Nephron (organoid): ENCODE measurements at regions not wholly inside any gene's neighbourhood (a gene's known extent, or its start where the extent isn't known, plus 50 kb on each side); places are given as distances from the start of the nearest gene placed in this dataset.
A peak's percentile ranks its signal among the peaks of the same experiment; 100 is the strongest.

Experiments used
- H3K27ac Mint-ChIP-seq, 3 experiments: 2 replicates each; pipeline ENCODE4 v1.8.0; 2020; ENCODE audit warnings: mixed read lengths in 3 of 3, mild to moderate bottlenecking in 2 of 3, moderate library complexity in 1 of 3
- H3K27me3 Mint-ChIP-seq: 2 replicates; pipeline ENCODE4 v1.8.0; 2021; ENCODE audit warnings: low read depth, mild to moderate bottlenecking, moderate library complexity, mixed read lengths
- H3K36me3 Mint-ChIP-seq: 2 replicates; pipeline ENCODE4 v1.8.0; 2020; ENCODE audit warnings: low read depth, mixed read lengths
- H3K4me1 Mint-ChIP-seq: 2 replicates; pipeline ENCODE4 v1.8.0; 2020; ENCODE audit warnings: mixed read lengths
- H3K4me3 Mint-ChIP-seq, 3 experiments: 2 replicates each; pipeline ENCODE4 v1.8.0; 2020; ENCODE audit warnings: mild to moderate bottlenecking in 3 of 3, mixed read lengths in 3 of 3, moderate library complexity in 2 of 3
- H3K9me3 Mint-ChIP-seq: 2 replicates; pipeline ENCODE4 v1.8.0; 2020; ENCODE audit warnings: mixed read lengths
- TF ChIP-seq, protein P1 (sequence below), 3 experiments: fragments of 200-600 bp; sonication (generic); IDR thresholded peaks; one replicate each; pipeline ENCODE4 v1.5.0; 2021; ENCODE audit warnings: antibody characterized with exemption in 3 of 3; ENCODE audit not compliant: unreplicated experiment in 3 of 3

GRCh38 chr13:80716610-80717081, 375.7 kb upstream of the SPRY2 start:
- H3K27ac Mint-ChIP-seq = peak overlapping the region in 2 of 3 experiments; percentile 56 to 93
- TF ChIP-seq, protein P1, sequence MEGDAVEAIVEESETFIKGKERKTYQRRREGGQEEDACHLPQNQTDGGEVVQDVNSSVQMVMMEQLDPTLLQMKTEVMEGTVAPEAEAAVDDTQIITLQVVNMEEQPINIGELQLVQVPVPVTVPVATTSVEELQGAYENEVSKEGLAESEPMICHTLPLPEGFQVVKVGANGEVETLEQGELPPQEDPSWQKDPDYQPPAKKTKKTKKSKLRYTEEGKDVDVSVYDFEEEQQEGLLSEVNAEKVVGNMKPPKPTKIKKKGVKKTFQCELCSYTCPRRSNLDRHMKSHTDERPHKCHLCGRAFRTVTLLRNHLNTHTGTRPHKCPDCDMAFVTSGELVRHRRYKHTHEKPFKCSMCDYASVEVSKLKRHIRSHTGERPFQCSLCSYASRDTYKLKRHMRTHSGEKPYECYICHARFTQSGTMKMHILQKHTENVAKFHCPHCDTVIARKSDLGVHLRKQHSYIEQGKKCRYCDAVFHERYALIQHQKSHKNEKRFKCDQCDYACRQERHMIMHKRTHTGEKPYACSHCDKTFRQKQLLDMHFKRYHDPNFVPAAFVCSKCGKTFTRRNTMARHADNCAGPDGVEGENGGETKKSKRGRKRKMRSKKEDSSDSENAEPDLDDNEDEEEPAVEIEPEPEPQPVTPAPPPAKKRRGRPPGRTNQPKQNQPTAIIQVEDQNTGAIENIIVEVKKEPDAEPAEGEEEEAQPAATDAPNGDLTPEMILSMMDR (IDR thresholded peaks at IDR 0.05; ENCODE audit: unreplicated experiment in 3 of 3) = no peak
- peaks cover 6% of the 10 kb centered on the region for H3K36me3 Mint-ChIP-seq
- peaks cover 5% of the 10 kb centered on the region for H3K4me1 Mint-ChIP-seq
- H3K4me3 Mint-ChIP-seq = no peak overlapping the region
- peaks cover 5% of the 10 kb centered on the region for H3K9me3 Mint-ChIP-seq
- H3K27me3 Mint-ChIP-seq = peaks cover 3% of the 10 kb centered on the region

DNA sequence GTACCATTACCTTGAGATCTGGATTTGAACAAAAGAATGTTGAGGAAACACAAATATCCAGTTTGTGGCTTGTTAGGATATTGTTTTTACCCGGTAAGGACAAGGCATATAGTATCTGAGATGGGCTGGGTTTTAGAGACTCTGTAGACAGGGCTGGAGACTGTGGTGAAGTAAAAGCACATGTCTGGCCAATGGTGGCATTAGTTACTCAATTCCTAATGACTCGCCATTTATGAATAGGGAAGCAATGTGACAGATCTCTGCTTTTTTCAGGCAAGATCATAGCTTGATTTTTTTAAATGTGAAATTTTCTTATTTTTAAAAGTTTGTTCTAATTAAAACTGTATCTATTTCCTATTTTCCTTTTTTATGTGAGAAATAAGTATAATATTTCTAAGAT, 371.1 kb upstream of the SPRY2 start:
- peaks cover 14% of the 10 kb centered on the region for H3K9me3 Mint-ChIP-seq
- H3K4me3 Mint-ChIP-seq = no peak overlapping the region
- no peak overlapping the region for H3K27ac Mint-ChIP-seq
- H3K27me3 Mint-ChIP-seq = no peaks in the 10 kb centered on the region
- TF ChIP-seq, protein P1 (IDR thresholded peaks at IDR 0.05; ENCODE audit: unreplicated experiment in 3 of 3) = no peak
- peaks cover 6% of the 10 kb centered on the region for H3K36me3 Mint-ChIP-seq
- H3K4me1 Mint-ChIP-seq = peaks cover 5% of the 10 kb centered on the region

DNA sequence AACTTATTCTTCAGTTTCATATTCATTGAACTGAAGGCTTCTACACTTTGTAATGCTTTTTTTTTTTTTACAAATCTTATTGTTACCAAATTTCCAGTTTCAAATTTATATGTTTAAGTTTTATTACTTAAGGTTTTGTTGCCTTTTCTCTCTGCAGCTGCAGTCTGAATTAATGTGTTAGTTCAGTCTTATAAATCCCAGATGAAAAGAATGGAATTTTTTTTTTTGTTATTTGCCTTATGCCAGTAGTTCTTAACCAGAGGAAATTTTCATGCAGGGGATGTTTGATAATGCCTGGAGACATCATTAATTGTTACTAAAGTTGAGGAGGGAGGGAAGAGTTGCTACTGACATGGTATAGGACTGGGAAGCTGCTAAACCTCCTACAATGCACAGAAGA, 367.9 kb upstream of the SPRY2 start:
- Mint-ChIP-seq H3K36me3 (peaks cover 6% of the 10 kb centered on the region), H3K27me3 (peaks cover 3% of the 10 kb centered on the region), H3K27ac (no peak overlapping the region), H3K4me3 (no peak overlapping the region), H3K9me3 (peaks cover 21% of the 10 kb centered on the region), H3K4me1 (no peaks in the 10 kb centered on the region)
- TF ChIP-seq, protein P1 (IDR thresholded peaks at IDR 0.05; ENCODE audit: unreplicated experiment in 3 of 3) = no peak

GRCh38 chr13:80707000-80707983, 366.4 kb upstream of the SPRY2 start:
- TF ChIP-seq, protein P1 (IDR thresholded peaks at IDR 0.05; ENCODE audit: unreplicated experiment in 3 of 3) = no peak

DNA sequence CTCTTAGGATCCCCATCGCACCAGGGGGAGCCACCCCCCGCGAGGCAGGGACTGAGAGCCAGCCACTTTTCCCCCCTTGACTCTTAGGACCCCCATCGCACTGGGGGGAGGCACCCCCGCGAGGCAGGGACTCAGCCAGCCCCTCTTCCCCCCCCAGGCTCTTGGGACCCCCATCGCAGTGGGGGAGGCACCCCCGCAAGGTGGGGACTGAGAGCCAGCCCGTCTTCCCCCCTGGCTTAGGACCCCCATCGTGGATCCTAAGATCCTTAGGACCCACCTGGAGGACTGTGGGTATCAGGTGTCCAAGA, 365.2 kb upstream of the SPRY2 start:
- peaks cover 30% of the 10 kb centered on the region for H3K9me3 Mint-ChIP-seq
- no peaks in the 10 kb centered on the region for H3K36me3 Mint-ChIP-seq
- no peak overlapping the region for H3K27ac Mint-ChIP-seq
- no peak overlapping the region for H3K4me3 Mint-ChIP-seq
- H3K4me1 Mint-ChIP-seq = no peaks in the 10 kb centered on the region
- TF ChIP-seq, protein P1 (IDR thresholded peaks at IDR 0.05; ENCODE audit: unreplicated experiment in 3 of 3) = no peak
- H3K27me3 Mint-ChIP-seq = peaks cover 3% of the 10 kb centered on the region

More at GRCh38 chr13:80707000-80707983, 366.4 kb upstream of the SPRY2 start:
- H3K4me3 Mint-ChIP-seq = no peak overlapping the region
- H3K36me3 Mint-ChIP-seq = no peaks in the 10 kb centered on the region
- H3K27me3 Mint-ChIP-seq = peaks cover 3% of the 10 kb centered on the region
- no peak overlapping the region for H3K27ac Mint-ChIP-seq
- H3K4me1 Mint-ChIP-seq = no peaks in the 10 kb centered on the region
- peaks cover 24% of the 10 kb centered on the region for H3K9me3 Mint-ChIP-seq
